ENCODE measurements at regions not wholly inside any gene's neighbourhood (a gene's known extent, or its start where the extent isn't known, plus 50 kb on each side); places are given as distances from the start of the nearest gene placed in this dataset.

- no peaks in the 10 kb centered on the region for H3K4me1 ChIP-seq
- intact Hi-C loops (cut with DNase I) = no loop called here
- H3K9me3 ChIP-seq = no peaks in the 10 kb centered on the region
- TF ChIP-seq POLR2AphosphoS5 (IDR thresholded peaks at IDR 0.05) (no peak), EP300 (IDR thresholded peaks at IDR 0.05) (no peak), POLR2A (IDR thresholded peaks at IDR 0.05) (no peak), CTCF (IDR thresholded peaks at IDR 0.05) (no peak)
- H3K4me3 ChIP-seq = no peak overlapping the region
- no peaks in the 10 kb centered on the region for H3K27me3 ChIP-seq
- WGBS, 2 donors = 84 to 87% methylated on average over 1 of the region's 1 CpG
- H3K36me3 ChIP-seq = no peaks in the 10 kb centered on the region
- no peak overlapping the region for H3K27ac ChIP-seq
- DNase-seq = no peak
Observed at GRCh38 chr4:136463941-136464340, 1068.4 kb downstream of the PCDH18 start.

- H3K27me3 ChIP-seq = no peaks in the 10 kb centered on the region
- no peak for DNase-seq
- no peak for TF ChIP-seq POLR2A (IDR thresholded peaks at IDR 0.05)
- TF ChIP-seq EP300 (IDR thresholded peaks at IDR 0.05) = no peak
- TF ChIP-seq POLR2AphosphoS5 (IDR thresholded peaks at IDR 0.05) = no peak
- no peak for TF ChIP-seq CTCF (IDR thresholded peaks at IDR 0.05)
- H3K4me3 ChIP-seq = no peak overlapping the region
- intact Hi-C loops (cut with DNase I) = no loop called here
- H3K27ac ChIP-seq = no peak overlapping the region
- H3K36me3 ChIP-seq = no peaks in the 10 kb centered on the region
- no peaks in the 10 kb centered on the region for H3K4me1 ChIP-seq
- WGBS, 2 donors = 86 to 91% methylated on average over 6 of the region's 6 CpGs
- H3K9me3 ChIP-seq = no peaks in the 10 kb centered on the region
Observed at GRCh38 chr4:136461533-136461932, 1070.8 kb downstream of the PCDH18 start.

GRCh38 chr4:136458326-136458725 is 1074.0 kb downstream of the PCDH18 start:
- no peaks in the 10 kb centered on the region for H3K4me1 ChIP-seq
- H3K9me3 ChIP-seq = no peaks in the 10 kb centered on the region
- DNase-seq = no peak
- no peaks in the 10 kb centered on the region for H3K36me3 ChIP-seq
- 84 to 95% methylated on average over 4 of the region's 4 CpGs for WGBS, 2 donors
- no peak for TF ChIP-seq POLR2A (IDR thresholded peaks at IDR 0.05)
- TF ChIP-seq EP300 (IDR thresholded peaks at IDR 0.05) = no peak
- TF ChIP-seq POLR2AphosphoS5 (IDR thresholded peaks at IDR 0.05) = no peak
- no peak for TF ChIP-seq CTCF (IDR thresholded peaks at IDR 0.05)
- no peaks in the 10 kb centered on the region for H3K27me3 ChIP-seq
- no peak overlapping the region for H3K4me3 ChIP-seq
- intact Hi-C loops (cut with DNase I) = no loop called here
- no peak overlapping the region for H3K27ac ChIP-seq

- Histone ChIP-seq H3K27me3 (no peaks in the 10 kb centered on the region), H3K9me3 (no peaks in the 10 kb centered on the region), H3K27ac (no peak overlapping the region), H3K4me3 (no peak overlapping the region), H3K4me1 (no peaks in the 10 kb centered on the region), H3K36me3 (no peaks in the 10 kb centered on the region)
- intact Hi-C loops (cut with DNase I) = no loop called here
- 81 to 86% methylated on average over 5 of the region's 5 CpGs for WGBS, 2 donors
- TF ChIP-seq POLR2AphosphoS5 (IDR thresholded peaks at IDR 0.05) (no peak), CTCF (IDR thresholded peaks at IDR 0.05) (no peak), POLR2A (IDR thresholded peaks at IDR 0.05) (no peak), EP300 (IDR thresholded peaks at IDR 0.05) (no peak)
- no peak for DNase-seq
Observed at GRCh38 chr4:136457577-136457976, 1074.7 kb downstream of the PCDH18 start.

DNA sequence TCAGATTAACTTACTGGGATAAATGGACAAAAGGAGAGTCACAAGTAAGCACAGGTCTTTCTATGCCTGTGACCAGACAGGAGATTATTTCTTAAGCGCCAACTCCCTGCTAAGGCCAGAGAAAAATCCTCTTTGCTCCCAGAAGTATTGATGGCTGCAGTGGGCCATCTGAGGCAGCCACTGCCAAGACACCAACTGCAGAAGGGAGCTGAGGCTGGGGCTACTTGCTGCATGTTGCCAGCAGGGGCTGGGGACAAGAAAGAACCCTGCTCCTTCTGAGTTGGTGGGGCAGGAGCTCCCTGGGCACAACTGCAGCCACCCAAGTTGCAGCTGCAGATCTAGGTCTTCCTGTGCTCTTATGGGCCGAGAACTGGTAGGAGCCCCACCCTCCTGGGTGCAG is 1075.3 kb downstream of the PCDH18 start:
- Histone ChIP-seq H3K4me3 (no peak overlapping the region), H3K27ac (no peak overlapping the region), H3K9me3 (no peaks in the 10 kb centered on the region), H3K27me3 (no peaks in the 10 kb centered on the region), H3K4me1 (no peaks in the 10 kb centered on the region), H3K36me3 (no peaks in the 10 kb centered on the region)
- TF ChIP-seq EP300 (IDR thresholded peaks at IDR 0.05) (no peak), CTCF (IDR thresholded peaks at IDR 0.05) (no peak), POLR2A (IDR thresholded peaks at IDR 0.05) (no peak), POLR2AphosphoS5 (IDR thresholded peaks at IDR 0.05) (no peak)
- intact Hi-C loops (cut with DNase I) = no loop called here
- no peak for DNase-seq
- WGBS, 2 donors = 81 to 88% methylated on average over 2 of the region's 2 CpGs
